ENCODE measurements at regions not wholly inside any gene's neighbourhood (a gene's known extent, or its start where the extent isn't known, plus 50 kb on each side); places are given as distances from the start of the nearest gene placed in this dataset.

GRCh38 chr6:48809700-48810099 is 653.4 kb downstream of the MMUT start:
- TF ChIP-seq TCF7L2 (IDR thresholded peaks at IDR 0.05; ENCODE audit: borderline replicate concordance, extremely low read depth, insufficient read depth, insufficient read length) (no peak), ZBTB33 (IDR thresholded peaks at IDR 0.05; ENCODE audit: extremely low read depth, insufficient replicate concordance, low read length) (no peak)
